Vagina (tissue), 2 donors: ENCODE measurements at regions not wholly inside any gene's neighbourhood (a gene's known extent, or its start where the extent isn't known, plus 50 kb on each side); places are given as distances from the start of the nearest gene placed in this dataset.

Experiments used
- POLR2AphosphoS5 ChIP-seq, 2 donors: sonication (generic); formaldehyde crosslinking; IDR thresholded peaks; one replicate each; pipeline ENCODE4 v1.9.0; 2017; ENCODE audit warnings: antibody characterized with exemption in 2 of 2, mild to moderate bottlenecking in 2 of 2, low read depth in 1 of 2; ENCODE audit not compliant: insufficient read depth in 1 of 2
- TF ChIP-seq, protein P1 (sequence below), 3 experiments: fragments of 450-650 bp in 2 of 3; fragments of 200-600 bp in 1 of 3; sonication (generic) in 1 of 3; IDR thresholded peaks; one replicate each; pipeline ENCODE4 v1.5.1; 2017 to 2019; ENCODE audit warnings: antibody characterized with exemption in 3 of 3, mild to moderate bottlenecking in 2 of 3, moderate library complexity in 2 of 3

DNA sequence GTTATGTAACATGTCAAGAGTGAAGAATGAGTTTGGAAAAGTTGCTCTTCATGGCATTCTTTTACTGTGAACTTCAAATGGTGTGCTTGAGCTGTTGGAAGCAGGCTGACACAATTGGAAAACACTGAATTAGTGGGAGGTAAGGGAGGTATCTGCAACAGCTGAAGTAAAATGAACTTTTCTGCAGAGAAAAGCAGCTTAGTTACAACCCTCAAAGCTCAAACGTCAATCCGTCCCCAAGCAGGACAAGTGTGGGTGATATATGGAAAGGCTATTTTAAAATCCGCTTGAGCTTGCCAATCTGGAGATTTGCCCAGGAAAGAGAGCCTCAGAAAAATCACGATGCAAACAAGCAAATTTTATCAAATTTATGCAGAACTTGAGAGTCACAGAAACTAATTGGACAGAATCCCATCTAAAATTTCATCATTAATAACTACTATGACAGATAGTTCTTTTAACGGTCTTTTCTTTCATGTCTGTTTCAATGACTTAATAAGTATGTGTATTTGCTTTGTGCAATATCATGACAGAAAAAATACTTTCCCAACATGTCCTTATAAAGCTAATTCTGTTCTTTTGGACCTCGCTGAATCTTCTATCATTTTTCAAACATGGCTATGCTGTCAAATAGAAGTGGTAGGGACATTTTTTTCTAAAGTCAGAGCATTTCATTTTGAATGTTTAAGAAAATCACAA lies 266.6 kb upstream of the SLITRK3 start:
- TF ChIP-seq, protein P1, sequence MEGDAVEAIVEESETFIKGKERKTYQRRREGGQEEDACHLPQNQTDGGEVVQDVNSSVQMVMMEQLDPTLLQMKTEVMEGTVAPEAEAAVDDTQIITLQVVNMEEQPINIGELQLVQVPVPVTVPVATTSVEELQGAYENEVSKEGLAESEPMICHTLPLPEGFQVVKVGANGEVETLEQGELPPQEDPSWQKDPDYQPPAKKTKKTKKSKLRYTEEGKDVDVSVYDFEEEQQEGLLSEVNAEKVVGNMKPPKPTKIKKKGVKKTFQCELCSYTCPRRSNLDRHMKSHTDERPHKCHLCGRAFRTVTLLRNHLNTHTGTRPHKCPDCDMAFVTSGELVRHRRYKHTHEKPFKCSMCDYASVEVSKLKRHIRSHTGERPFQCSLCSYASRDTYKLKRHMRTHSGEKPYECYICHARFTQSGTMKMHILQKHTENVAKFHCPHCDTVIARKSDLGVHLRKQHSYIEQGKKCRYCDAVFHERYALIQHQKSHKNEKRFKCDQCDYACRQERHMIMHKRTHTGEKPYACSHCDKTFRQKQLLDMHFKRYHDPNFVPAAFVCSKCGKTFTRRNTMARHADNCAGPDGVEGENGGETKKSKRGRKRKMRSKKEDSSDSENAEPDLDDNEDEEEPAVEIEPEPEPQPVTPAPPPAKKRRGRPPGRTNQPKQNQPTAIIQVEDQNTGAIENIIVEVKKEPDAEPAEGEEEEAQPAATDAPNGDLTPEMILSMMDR (IDR thresholded peaks at IDR 0.05) = no peak
- no peak for TF ChIP-seq POLR2AphosphoS5 (IDR thresholded peaks at IDR 0.05; ENCODE audit: insufficient read depth in 1 of 2, low read depth in 1 of 2)
